Prostate gland (tissue), 2 donors: ENCODE measurements at regions not wholly inside any gene's neighbourhood (a gene's known extent, or its start where the extent isn't known, plus 50 kb on each side); places are given as distances from the start of the nearest gene placed in this dataset.

Source experiments
- POLR2A ChIP-seq: fragments of 450-650 bp; IDR thresholded peaks from one replicate; pipeline ENCODE4 v1.6.1; 2016; ENCODE audit warnings: antibody characterized with exemption, mild to moderate bottlenecking
- TF ChIP-seq, protein P1 (sequence below), 4 experiments: fragments of 200-600 bp in 2 of 4; fragments of 450-650 bp in 2 of 4; sonication (generic) in 2 of 4; IDR thresholded peaks; 1 replicate in 3 of 4; 2 replicates in 1 of 4; pipeline ENCODE4 v1.5.1; 2016 to 2019; ENCODE audit warnings: antibody characterized with exemption in 4 of 4, mild to moderate bottlenecking in 2 of 4, moderate library complexity in 2 of 4

DNA sequence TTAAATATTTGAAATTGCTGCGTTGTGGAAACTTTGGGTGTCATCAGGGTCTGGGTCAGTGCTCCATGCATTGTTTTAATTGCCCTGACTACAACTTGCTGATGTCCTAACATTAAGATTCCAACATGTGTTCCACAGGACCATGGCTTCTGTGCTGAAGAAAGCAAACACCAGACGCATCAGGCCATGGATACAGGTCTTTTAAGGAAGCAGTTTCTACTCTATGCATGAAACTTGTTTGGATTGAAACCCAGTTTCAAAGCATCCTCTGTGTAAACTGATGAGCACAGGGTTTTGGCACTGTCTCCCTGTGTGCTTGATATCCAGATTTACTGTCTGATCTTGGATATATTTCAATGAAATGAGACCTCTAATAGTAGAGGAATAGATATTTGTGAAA lies 328.4 kb upstream of the SLC10A2 start:
- TF ChIP-seq, protein P1, sequence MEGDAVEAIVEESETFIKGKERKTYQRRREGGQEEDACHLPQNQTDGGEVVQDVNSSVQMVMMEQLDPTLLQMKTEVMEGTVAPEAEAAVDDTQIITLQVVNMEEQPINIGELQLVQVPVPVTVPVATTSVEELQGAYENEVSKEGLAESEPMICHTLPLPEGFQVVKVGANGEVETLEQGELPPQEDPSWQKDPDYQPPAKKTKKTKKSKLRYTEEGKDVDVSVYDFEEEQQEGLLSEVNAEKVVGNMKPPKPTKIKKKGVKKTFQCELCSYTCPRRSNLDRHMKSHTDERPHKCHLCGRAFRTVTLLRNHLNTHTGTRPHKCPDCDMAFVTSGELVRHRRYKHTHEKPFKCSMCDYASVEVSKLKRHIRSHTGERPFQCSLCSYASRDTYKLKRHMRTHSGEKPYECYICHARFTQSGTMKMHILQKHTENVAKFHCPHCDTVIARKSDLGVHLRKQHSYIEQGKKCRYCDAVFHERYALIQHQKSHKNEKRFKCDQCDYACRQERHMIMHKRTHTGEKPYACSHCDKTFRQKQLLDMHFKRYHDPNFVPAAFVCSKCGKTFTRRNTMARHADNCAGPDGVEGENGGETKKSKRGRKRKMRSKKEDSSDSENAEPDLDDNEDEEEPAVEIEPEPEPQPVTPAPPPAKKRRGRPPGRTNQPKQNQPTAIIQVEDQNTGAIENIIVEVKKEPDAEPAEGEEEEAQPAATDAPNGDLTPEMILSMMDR (IDR thresholded peaks at IDR 0.05), result no peak
- TF ChIP-seq POLR2A, result no peak
